ENCODE measurements at regions not wholly inside any gene's neighbourhood (a gene's known extent, or its start where the extent isn't known, plus 50 kb on each side); places are given as distances from the start of the nearest gene placed in this dataset.

DNA sequence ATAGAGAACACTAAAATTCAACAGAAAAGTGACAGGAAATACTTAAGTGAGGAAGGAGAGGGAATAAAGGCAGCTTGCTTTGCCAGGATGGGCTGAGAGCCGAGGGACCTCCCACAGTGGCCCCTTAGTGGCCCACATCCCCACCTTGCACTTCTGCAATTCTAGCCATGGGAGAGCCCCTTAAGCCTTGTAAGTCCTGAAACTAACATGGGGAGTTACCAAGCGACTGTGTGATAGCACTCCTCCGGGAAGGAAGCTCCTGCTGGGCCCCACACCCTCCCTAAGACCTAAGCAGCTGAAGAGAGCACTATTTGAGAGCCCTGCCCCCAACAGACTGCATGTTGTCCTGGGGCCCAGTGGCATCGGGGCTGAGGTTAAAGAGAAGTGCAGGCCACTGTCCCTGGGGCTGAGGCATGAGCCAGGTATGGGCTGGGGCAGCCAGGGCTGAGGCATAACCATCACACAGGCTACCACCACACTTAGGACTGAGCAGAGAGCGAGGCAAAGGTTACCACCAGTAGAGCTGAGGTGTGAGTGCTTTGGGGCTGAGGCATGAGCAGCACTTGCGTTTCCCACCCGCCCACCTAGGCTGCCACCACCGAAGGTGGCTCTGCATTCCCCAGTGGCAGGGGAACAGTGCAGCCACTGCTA is 301.8 kb upstream of the TRPC7 start:
- H3K9me3 ChIP-seq = no peaks in the 10 kb centered on the region
- WGBS (ENCODE audit: missing lambda C conversion rate) = 32% methylated on average over 7 of the region's 8 CpGs
- ChIA-PET CTCF (no interaction called here), POLR2A (no interaction called here)
- FAIRE-seq (no peak), DNase-seq (ENCODE audit: low read depth in 1 of 2, low spot score in 1 of 2) (no peak), ATAC-seq (no peak)
- TF ChIP-seq, protein P1, sequence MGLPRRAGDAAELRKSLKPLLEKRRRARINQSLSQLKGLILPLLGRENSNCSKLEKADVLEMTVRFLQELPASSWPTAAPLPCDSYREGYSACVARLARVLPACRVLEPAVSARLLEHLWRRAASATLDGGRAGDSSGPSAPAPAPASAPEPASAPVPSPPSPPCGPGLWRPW (IDR thresholded peaks at IDR 0.05) = no peak
- no peak for TF ChIP-seq CHD4 (IDR thresholded peaks at IDR 0.05; ENCODE audit: borderline replicate concordance)
- TF ChIP-seq, protein P2, sequence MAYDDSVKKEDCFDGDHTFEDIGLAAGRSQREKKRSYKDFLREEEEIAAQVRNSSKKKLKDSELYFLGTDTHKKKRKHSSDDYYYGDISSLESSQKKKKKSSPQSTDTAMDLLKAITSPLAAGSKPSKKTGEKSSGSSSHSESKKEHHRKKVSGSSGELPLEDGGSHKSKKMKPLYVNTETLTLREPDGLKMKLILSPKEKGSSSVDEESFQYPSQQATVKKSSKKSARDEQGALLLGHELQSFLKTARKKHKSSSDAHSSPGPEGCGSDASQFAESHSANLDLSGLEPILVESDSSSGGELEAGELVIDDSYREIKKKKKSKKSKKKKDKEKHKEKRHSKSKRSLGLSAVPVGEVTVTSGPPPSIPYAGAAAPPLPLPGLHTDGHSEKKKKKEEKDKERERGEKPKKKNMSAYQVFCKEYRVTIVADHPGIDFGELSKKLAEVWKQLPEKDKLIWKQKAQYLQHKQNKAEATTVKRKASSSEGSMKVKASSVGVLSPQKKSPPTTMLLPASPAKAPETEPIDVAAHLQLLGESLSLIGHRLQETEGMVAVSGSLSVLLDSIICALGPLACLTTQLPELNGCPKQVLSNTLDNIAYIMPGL (CRISPR knock-in tag; IDR thresholded peaks at IDR 0.05; ENCODE audit: borderline replicate concordance) = no peak
- TF ChIP-seq FOXS1 (CRISPR knock-in tag; IDR thresholded peaks at IDR 0.05) = no peak
- no peak for TF ChIP-seq BHLHE40 (IDR thresholded peaks at IDR 0.05; ENCODE audit: low read depth, low read length)
- no peak for TF ChIP-seq HDAC2 (IDR thresholded peaks at IDR 0.05)
- TF ChIP-seq HEYL (CRISPR knock-in tag; IDR thresholded peaks at IDR 0.05) = no peak
- TF ChIP-seq, protein P3, sequence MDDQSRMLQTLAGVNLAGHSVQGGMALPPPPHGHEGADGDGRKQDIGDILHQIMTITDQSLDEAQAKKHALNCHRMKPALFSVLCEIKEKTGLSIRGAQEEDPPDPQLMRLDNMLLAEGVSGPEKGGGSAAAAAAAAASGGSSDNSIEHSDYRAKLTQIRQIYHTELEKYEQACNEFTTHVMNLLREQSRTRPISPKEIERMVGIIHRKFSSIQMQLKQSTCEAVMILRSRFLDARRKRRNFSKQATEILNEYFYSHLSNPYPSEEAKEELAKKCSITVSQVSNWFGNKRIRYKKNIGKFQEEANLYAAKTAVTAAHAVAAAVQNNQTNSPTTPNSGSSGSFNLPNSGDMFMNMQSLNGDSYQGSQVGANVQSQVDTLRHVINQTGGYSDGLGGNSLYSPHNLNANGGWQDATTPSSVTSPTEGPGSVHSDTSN (IDR thresholded peaks at IDR 0.05) = no peak
- TF ChIP-seq, protein P4, sequence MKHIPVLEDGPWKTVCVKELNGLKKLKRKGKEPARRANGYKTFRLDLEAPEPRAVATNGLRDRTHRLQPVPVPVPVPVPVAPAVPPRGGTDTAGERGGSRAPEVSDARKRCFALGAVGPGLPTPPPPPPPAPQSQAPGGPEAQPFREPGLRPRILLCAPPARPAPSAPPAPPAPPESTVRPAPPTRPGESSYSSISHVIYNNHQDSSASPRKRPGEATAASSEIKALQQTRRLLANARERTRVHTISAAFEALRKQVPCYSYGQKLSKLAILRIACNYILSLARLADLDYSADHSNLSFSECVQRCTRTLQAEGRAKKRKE (CRISPR knock-in tag; IDR thresholded peaks at IDR 0.05; ENCODE audit: low read depth) = no peak
- no peak overlapping the region for H3K4me3 ChIP-seq
- H3K4me1 ChIP-seq = no peaks in the 10 kb centered on the region
- no peak overlapping the region for H3K4me2 ChIP-seq
- no peak overlapping the region for H3K27ac ChIP-seq

DNA sequence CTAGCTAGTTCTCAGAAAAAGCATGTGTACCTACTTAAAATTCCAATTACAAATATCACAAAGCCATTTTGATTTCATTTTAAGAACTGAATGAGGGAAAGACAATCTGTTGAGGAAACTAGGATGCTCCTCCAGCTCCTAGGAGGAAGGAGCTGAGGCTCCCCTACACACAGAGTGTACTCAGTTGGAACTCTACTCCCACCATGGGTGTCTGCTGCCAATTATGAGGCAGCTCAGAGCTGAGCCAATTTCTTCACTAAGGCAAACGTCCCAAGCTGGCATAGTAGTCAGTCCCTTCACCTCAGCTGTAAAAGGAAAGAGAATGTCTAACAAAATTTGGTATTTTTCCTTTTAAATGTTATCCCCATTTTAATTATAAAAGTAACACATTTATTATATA is 300.0 kb upstream of the TRPC7 start:
- no peak for DNase-seq (ENCODE audit: low read depth in 1 of 2, low spot score in 1 of 2)
- ChIA-PET POLR2A (no interaction called here), CTCF (interaction anchor here (1.2 kb wide), 1 partner anchor 55 kb away, joined by 3 read pairs; no protein-coding TSS in a partner anchor)
- no peak for ATAC-seq
- no peak for FAIRE-seq
- TF ChIP-seq, protein P5, sequence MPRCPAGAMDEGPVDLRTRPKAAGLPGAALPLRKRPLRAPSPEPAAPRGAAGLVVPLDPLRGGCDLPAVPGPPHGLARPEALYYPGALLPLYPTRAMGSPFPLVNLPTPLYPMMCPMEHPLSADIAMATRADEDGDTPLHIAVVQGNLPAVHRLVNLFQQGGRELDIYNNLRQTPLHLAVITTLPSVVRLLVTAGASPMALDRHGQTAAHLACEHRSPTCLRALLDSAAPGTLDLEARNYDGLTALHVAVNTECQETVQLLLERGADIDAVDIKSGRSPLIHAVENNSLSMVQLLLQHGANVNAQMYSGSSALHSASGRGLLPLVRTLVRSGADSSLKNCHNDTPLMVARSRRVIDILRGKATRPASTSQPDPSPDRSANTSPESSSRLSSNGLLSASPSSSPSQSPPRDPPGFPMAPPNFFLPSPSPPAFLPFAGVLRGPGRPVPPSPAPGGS (IDR thresholded peaks at IDR 0.05) = no peak
- TF ChIP-seq FOSB (CRISPR knock-in tag; IDR thresholded peaks at IDR 0.05) (no peak), JUNB (IDR thresholded peaks at IDR 0.05) (no peak), HOXB13 (CRISPR knock-in tag; IDR thresholded peaks at IDR 0.05; ENCODE audit: low read depth) (no peak), EHMT2 (IDR thresholded peaks at IDR 0.05; ENCODE audit: low read depth) (no peak), GATA3 (IDR thresholded peaks at IDR 0.05; ENCODE audit: borderline replicate concordance) (no peak), FOSL2 (IDR thresholded peaks at IDR 0.05) (no peak), FOSL2 (CRISPR knock-in tag; IDR thresholded peaks at IDR 0.05) (no peak), KDM5A (IDR thresholded peaks at IDR 0.05) (no peak), ESRRA (IDR thresholded peaks at IDR 0.05; ENCODE audit: borderline replicate concordance, low read length) (no peak), POLR2A (IDR thresholded peaks at IDR 0.05; ENCODE audit: low read length) (no peak), ZSCAN20 (CRISPR knock-in tag; IDR thresholded peaks at IDR 0.05) (no peak), HOXA7 (CRISPR knock-in tag; IDR thresholded peaks at IDR 0.05) (no peak), RFX5 (IDR thresholded peaks at IDR 0.05) (no peak)
- TF ChIP-seq, protein P3 (IDR thresholded peaks at IDR 0.05) = no peak
- TF ChIP-seq, protein P6, sequence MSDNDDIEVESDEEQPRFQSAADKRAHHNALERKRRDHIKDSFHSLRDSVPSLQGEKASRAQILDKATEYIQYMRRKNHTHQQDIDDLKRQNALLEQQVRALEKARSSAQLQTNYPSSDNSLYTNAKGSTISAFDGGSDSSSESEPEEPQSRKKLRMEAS (IDR thresholded peaks at IDR 0.05) = no peak
- TF ChIP-seq, protein P7, sequence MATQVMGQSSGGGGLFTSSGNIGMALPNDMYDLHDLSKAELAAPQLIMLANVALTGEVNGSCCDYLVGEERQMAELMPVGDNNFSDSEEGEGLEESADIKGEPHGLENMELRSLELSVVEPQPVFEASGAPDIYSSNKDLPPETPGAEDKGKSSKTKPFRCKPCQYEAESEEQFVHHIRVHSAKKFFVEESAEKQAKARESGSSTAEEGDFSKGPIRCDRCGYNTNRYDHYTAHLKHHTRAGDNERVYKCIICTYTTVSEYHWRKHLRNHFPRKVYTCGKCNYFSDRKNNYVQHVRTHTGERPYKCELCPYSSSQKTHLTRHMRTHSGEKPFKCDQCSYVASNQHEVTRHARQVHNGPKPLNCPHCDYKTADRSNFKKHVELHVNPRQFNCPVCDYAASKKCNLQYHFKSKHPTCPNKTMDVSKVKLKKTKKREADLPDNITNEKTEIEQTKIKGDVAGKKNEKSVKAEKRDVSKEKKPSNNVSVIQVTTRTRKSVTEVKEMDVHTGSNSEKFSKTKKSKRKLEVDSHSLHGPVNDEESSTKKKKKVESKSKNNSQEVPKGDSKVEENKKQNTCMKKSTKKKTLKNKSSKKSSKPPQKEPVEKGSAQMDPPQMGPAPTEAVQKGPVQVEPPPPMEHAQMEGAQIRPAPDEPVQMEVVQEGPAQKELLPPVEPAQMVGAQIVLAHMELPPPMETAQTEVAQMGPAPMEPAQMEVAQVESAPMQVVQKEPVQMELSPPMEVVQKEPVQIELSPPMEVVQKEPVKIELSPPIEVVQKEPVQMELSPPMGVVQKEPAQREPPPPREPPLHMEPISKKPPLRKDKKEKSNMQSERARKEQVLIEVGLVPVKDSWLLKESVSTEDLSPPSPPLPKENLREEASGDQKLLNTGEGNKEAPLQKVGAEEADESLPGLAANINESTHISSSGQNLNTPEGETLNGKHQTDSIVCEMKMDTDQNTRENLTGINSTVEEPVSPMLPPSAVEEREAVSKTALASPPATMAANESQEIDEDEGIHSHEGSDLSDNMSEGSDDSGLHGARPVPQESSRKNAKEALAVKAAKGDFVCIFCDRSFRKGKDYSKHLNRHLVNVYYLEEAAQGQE (IDR thresholded peaks at IDR 0.05) = no peak
- no peaks in the 10 kb centered on the region for H3K9me3 ChIP-seq
- WGBS (ENCODE audit: missing lambda C conversion rate) = 0% methylated on average over 1 of the region's 1 CpG
- H3K4me3 ChIP-seq = no peak overlapping the region
- H3K4me1 ChIP-seq = no peaks in the 10 kb centered on the region
- H3K4me2 ChIP-seq = no peak overlapping the region
- no peak overlapping the region for H3K27ac ChIP-seq

Data from A549 (cell line).